Uterus (tissue), 3 donors: ENCODE measurements at regions not wholly inside any gene's neighbourhood (a gene's known extent, or its start where the extent isn't known, plus 50 kb on each side); places are given as distances from the start of the nearest gene placed in this dataset.

Source experiments
- DNase-seq, 2 donors: peaks; one replicate each; pipeline ENCODE4 v3.0.0-alpha.2; 2019 to 2020
- H3K27ac ChIP-seq, 2 donors: fragments of 200-600 bp; sonication (generic); 1 replicate in 1 of 2; 2 replicates in 1 of 2; pipeline ENCODE4 v1.5.1; 2016 to 2018
- H3K27me3 ChIP-seq, 2 donors: fragments of 200-600 bp; sonication (generic); one replicate each; pipeline ENCODE4 v1.5.1; 2018 to 2019; ENCODE audit warnings: control low read depth in 1 of 2
- H3K36me3 ChIP-seq, 2 donors: fragments of 200-600 bp; sonication (generic); one replicate each; pipeline ENCODE4 v1.5.1; 2019; ENCODE audit warnings: control low read depth in 1 of 2
- H3K4me1 ChIP-seq, 2 donors: fragments of 200-600 bp; sonication (generic); one replicate each; pipeline ENCODE4 v1.5.1; 2018 to 2019; ENCODE audit warnings: control low read depth in 1 of 2
- H3K4me3 ChIP-seq, 2 donors: fragments of 200-600 bp; sonication (generic); 1 replicate in 1 of 2; 2 replicates in 1 of 2; pipeline ENCODE4 v1.5.1; 2018 to 2019; ENCODE audit warnings: mild to moderate bottlenecking in 1 of 2
- H3K9me3 ChIP-seq, 2 donors: fragments of 200-600 bp; sonication (generic); one replicate each; pipeline ENCODE4 v1.5.1; 2019; ENCODE audit warnings: control low read depth in 1 of 2
- POLR2A ChIP-seq, 2 donors: fragments of 450-650 bp; IDR thresholded peaks; one replicate each; pipeline ENCODE4 v1.6.1; 2016; ENCODE audit warnings: antibody characterized with exemption in 2 of 2, mild to moderate bottlenecking in 1 of 2, moderate library complexity in 1 of 2
- intact Hi-C: fragments of 100-400 bp; cut with DNase I; formaldehyde crosslinking; loops from one replicate; pipeline ENCODE4 v1.15.1; 2023; ENCODE audit warnings: low total_unique reads
- TF ChIP-seq, protein P1 (sequence below), 4 experiments: fragments of 200-600 bp in 2 of 4; fragments of 450-650 bp in 2 of 4; sonication (generic) in 2 of 4; IDR thresholded peaks; one replicate each; pipeline ENCODE4 v1.5.1; 2016 to 2019; ENCODE audit warnings: antibody characterized with exemption in 4 of 4, mild to moderate bottlenecking in 2 of 4, moderate library complexity in 1 of 4
- donor health status: DM: yes; HTN: yes; CAD: no.

DNA sequence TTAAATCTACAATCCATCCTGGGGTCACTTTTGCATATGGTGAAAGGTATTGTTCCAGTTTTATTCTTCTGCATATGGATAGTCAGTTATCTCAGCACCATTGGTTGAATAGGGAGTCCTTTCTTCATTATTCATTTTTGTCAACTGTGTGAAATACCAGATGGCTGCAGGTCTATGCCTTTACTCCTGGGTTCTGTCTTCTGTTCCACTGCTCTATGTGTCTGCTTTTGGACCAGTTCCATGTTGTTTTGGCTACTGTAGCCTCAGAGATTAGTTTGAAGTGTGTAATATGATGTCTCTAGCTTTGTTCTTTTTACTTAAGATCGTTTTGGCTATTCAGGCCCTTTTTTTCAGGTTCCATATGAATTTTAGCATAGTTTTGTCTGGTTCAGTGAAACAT, 795.8 kb downstream of the OTOL1 start:
- TF ChIP-seq POLR2A (IDR thresholded peaks at IDR 0.05) = no peak
- TF ChIP-seq, protein P1, sequence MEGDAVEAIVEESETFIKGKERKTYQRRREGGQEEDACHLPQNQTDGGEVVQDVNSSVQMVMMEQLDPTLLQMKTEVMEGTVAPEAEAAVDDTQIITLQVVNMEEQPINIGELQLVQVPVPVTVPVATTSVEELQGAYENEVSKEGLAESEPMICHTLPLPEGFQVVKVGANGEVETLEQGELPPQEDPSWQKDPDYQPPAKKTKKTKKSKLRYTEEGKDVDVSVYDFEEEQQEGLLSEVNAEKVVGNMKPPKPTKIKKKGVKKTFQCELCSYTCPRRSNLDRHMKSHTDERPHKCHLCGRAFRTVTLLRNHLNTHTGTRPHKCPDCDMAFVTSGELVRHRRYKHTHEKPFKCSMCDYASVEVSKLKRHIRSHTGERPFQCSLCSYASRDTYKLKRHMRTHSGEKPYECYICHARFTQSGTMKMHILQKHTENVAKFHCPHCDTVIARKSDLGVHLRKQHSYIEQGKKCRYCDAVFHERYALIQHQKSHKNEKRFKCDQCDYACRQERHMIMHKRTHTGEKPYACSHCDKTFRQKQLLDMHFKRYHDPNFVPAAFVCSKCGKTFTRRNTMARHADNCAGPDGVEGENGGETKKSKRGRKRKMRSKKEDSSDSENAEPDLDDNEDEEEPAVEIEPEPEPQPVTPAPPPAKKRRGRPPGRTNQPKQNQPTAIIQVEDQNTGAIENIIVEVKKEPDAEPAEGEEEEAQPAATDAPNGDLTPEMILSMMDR (IDR thresholded peaks at IDR 0.05) = no peak
- intact Hi-C loops = no loop called here
- Histone ChIP-seq H3K27me3 (no peaks in the 10 kb centered on the region), H3K36me3 (no peaks in the 10 kb centered on the region), H3K4me1 (no peaks in the 10 kb centered on the region), H3K27ac (no peak overlapping the region), H3K4me3 (no peak overlapping the region), H3K9me3 (no peaks in the 10 kb centered on the region)
- no peak for DNase-seq

DNA sequence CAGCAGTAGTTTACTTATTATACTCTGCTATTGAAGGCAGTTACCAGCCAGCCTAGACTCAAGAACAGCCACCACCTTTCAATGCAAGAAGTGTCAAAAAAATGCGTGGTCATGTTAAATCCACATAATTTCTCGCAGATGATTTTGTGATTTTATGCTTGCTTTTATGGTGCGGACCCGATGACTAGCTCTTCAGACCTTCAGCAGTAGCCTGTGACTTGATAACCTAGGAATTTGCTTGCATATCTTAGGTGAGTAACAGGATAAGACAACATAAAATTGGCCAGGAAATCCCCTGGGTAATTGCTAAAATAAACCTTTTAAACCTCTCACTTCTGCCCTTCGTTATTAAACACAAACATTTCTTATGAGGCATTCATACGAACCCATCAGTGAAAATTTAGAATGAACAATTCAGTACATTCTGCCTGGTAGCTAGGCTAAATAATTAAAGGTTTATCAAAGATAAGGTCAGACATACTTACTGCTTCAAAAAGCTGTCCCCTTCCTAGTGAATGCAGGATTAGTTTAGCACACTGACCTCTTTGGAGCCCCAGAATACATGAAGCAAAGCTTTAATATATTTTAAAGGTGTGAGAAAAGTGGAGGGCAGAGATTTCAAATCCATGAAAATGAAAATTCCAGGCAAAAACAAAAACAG, 798.8 kb downstream of the OTOL1 start:
- DNase-seq = no peak
- Histone ChIP-seq H3K27ac (no peak overlapping the region), H3K36me3 (no peaks in the 10 kb centered on the region), H3K27me3 (no peaks in the 10 kb centered on the region), H3K9me3 (no peaks in the 10 kb centered on the region), H3K4me3 (no peak overlapping the region), H3K4me1 (no peaks in the 10 kb centered on the region)
- intact Hi-C loops = no loop called here
- TF ChIP-seq, protein P1 (IDR thresholded peaks at IDR 0.05) = no peak
- TF ChIP-seq POLR2A (IDR thresholded peaks at IDR 0.05) = no peak

DNA sequence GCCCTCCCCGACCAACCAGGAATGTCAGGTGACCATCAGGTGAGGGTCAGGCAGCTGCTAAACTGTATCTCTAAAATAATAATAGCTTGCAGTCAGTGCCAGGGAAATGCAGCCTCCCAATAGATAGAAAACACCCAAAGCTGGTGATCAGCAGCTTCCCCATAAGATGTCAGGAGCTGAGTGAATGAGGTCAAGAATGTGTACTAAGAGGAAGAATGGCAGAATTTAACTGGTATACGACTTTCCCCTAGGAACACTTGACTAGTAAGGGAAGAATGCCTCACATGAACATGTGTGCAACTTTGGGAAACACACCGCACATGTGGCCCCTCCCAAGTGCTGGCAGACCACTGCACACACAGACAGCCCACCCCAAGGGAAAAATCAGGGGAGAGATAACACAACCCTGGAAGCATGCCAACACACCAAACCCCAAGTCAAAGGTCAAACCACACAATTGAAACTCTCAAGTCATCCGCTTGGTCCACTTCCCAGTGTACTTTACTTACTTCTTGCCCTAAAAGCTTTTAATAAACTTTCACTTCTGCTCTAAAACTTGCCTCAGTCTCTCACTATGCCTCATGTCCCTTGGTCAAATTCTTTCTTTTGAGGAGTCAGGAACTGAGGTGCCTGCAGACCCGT, 806.5 kb downstream of the OTOL1 start:
- Histone ChIP-seq H3K4me1 (no peaks in the 10 kb centered on the region), H3K27me3 (no peaks in the 10 kb centered on the region), H3K4me3 (no peak overlapping the region), H3K36me3 (no peaks in the 10 kb centered on the region), H3K27ac (no peak overlapping the region), H3K9me3 (no peaks in the 10 kb centered on the region)
- no peak for DNase-seq
- intact Hi-C loops = no loop called here
- TF ChIP-seq, protein P1 (IDR thresholded peaks at IDR 0.05) = no peak

DNA sequence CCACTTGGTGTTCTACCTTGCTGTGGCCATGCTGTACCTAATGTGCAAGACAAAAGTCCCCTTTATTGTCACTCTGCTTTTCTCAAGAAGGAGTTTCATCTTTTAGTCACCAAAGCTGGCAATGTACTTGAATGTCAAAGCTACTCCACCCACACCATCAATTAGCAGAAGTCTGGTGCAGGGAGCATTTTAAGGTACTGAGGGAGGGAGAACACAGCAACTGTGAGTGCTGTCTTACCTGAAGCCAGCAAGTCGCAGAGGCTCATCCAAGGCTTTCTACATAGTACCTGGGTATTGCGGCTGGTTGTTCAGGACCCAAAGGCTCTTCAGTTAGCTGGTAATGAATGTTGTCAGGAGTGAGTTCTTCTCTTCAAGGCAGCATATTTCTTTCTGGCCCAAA, 820.4 kb downstream of the OTOL1 start:
- intact Hi-C loops = no loop called here
- H3K4me1 ChIP-seq = no peaks in the 10 kb centered on the region
- H3K4me3 ChIP-seq = no peak overlapping the region
- H3K27ac ChIP-seq = no peak overlapping the region
- no peak for DNase-seq
- no peaks in the 10 kb centered on the region for H3K9me3 ChIP-seq
- H3K36me3 ChIP-seq = no peaks in the 10 kb centered on the region
- TF ChIP-seq POLR2A (IDR thresholded peaks at IDR 0.05) = no peak
- TF ChIP-seq, protein P1 (IDR thresholded peaks at IDR 0.05) = no peak
- H3K27me3 ChIP-seq = no peaks in the 10 kb centered on the region

DNA sequence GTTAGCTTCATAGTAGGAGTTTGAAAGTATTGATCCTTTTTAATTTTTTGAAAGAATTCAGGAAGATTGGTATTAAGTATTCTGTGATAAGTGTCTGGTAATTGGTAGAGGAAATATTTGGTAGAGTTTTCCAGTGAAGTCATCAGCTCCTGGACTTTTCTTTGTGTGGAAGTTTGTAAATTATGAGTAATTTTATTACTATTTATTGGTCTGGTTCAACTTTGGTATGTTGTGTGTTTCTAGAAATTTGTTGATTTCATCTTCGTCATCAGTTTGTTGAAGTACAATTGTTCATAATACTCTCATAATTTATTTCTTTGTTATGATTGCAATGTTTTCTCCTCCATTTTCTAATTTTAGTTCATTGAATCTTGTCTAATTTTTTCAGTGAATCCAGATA, 832.0 kb downstream of the OTOL1 start:
- Histone ChIP-seq H3K9me3 (no peaks in the 10 kb centered on the region), H3K27me3 (no peaks in the 10 kb centered on the region), H3K36me3 (no peaks in the 10 kb centered on the region), H3K4me1 (no peaks in the 10 kb centered on the region), H3K4me3 (no peak overlapping the region), H3K27ac (no peak overlapping the region)
- intact Hi-C loops = no loop called here
- no peak for TF ChIP-seq POLR2A (IDR thresholded peaks at IDR 0.05)
- TF ChIP-seq, protein P1 (IDR thresholded peaks at IDR 0.05) = no peak
- no peak for DNase-seq
